HEK293 (cell line): ENCODE measurements at regions not wholly inside any gene's neighbourhood (a gene's known extent, or its start where the extent isn't known, plus 50 kb on each side); places are given as distances from the start of the nearest gene placed in this dataset.

Source experiments
- OSR2 ChIP-seq: fragments of 450-650 bp; formaldehyde crosslinking; IDR thresholded peaks from 2 replicates; pipeline ENCODE4 v1.5.1; 2016; ENCODE audit warnings: missing biosample characterization, missing genetic modification characterization
- SP7 ChIP-seq: fragments of 450-650 bp; formaldehyde crosslinking; IDR thresholded peaks from 2 replicates; pipeline ENCODE4 v1.5.1; 2016; ENCODE audit warnings: missing biosample characterization, missing genetic modification characterization
- TSHZ1 ChIP-seq: fragments of 450-650 bp; formaldehyde crosslinking; IDR thresholded peaks from 2 replicates; pipeline ENCODE4 v1.5.1; 2016; ENCODE audit warnings: missing biosample characterization, missing genetic modification characterization, borderline replicate concordance
- ZNF239 ChIP-seq: fragments of 450-650 bp; formaldehyde crosslinking; IDR thresholded peaks from 2 replicates; pipeline ENCODE4 v1.5.1; 2016; ENCODE audit warnings: missing biosample characterization, missing genetic modification characterization
- ZNF549 ChIP-seq: fragments of 450-650 bp; IDR thresholded peaks from 2 replicates; pipeline ENCODE4 v1.5.1; 2018; ENCODE audit warnings: missing biosample characterization, missing genetic modification characterization, mild to moderate bottlenecking, inconsistent platforms, moderate library complexity
- ZNF658 ChIP-seq: fragments of 450-650 bp; formaldehyde crosslinking; IDR thresholded peaks from 2 replicates; pipeline ENCODE4; 2016; ENCODE audit warnings: missing biosample characterization, missing genetic modification characterization
- TF ChIP-seq, protein P1 (sequence below): fragments of 450-650 bp; formaldehyde crosslinking; IDR thresholded peaks from 2 replicates; pipeline ENCODE4 v1.5.1; 2016; ENCODE audit warnings: missing biosample characterization, missing genetic modification characterization

DNA sequence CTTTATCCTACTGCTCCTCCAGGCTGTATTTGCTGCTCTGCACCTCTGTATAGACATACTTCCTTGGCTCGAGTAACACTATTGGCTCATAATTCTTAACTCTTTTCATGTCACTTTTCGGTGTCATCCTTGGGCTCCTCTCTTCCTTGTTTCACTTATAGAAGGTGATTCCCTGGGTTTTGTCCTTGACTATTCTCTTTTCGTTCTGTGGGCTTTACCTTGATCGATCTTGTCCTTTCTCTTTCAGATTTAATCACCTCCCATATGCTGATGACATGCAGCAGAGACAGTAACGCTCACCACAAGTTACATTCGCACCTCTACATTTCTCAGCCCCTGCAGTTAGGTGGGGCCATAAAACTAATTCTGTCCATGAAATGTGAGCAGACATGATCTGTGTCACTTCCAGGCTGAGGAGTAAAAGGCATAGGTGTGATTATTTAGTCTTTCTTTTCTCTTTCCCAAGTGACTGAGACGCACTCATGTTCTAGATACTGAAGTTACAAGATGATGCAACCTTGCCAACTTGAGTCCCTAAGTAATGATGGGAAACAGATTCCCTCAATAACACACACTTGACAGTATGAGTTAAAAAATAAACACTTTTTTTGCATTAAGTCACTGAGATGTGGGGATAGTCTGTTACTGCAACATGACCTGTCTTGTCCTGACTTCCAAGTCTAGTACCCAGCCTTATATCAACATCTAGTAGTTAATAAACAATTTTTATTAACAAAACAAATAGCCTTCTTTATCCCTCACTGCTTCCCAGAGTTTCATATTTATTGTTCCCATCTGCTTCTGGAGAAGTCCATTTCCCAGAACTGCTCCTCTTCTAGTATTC is 49.9 kb upstream of the HAO2 start (continued):
- TF ChIP-seq ZNF239 (tag by site-specific recombination), result no peak
- no peak for TF ChIP-seq TSHZ1 (tag by site-specific recombination)
- no peak for TF ChIP-seq OSR2 (tag by site-specific recombination)
- TF ChIP-seq, protein P1, sequence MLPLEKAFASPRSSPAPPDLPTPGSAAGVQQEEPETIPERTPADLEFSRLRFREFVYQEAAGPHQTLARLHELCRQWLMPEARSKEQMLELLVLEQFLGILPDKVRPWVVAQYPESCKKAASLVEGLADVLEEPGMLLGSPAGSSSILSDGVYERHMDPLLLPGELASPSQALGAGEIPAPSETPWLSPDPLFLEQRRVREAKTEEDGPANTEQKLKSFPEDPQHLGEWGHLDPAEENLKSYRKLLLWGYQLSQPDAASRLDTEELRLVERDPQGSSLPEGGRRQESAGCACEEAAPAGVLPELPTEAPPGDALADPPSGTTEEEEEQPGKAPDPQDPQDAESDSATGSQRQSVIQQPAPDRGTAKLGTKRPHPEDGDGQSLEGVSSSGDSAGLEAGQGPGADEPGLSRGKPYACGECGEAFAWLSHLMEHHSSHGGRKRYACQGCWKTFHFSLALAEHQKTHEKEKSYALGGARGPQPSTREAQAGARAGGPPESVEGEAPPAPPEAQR, result no peak
- TF ChIP-seq SP7 (tag by site-specific recombination), result no peak
- no peak for TF ChIP-seq ZNF658
- no peak for TF ChIP-seq ZNF549 (tag by site-specific recombination)
